Activated naive CD4-positive, alpha-beta T cell treated with anti-CD3 and anti-CD28 coated beads, Interleukin-2, amount 10 ng/mL, durations not matched to agents 7 days and 5 days (primary cell): ENCODE measurements at regions not wholly inside any gene's neighbourhood (a gene's known extent, or its start where the extent isn't known, plus 50 kb on each side); places are given as distances from the start of the nearest gene placed in this dataset.

Experiments
- CTCF ChIA-PET: fragments of 350-600 bp; sonication (Branson Sonifier 250); formaldehyde crosslinking; loops from one replicate; lab custom pipeline; 2021; ENCODE audit warnings: antibody characterized with exemption; lab: Charles Lee
- DNase-seq: peaks from one replicate; pipeline ENCODE4 v3.0.0-alpha.2; 2020
- H3K27ac Mint-ChIP-seq: one replicate; pipeline ENCODE4 v1.8.0; 2021; ENCODE audit warnings: mild to moderate bottlenecking, moderate library complexity, mixed read lengths
- H3K27me3 Mint-ChIP-seq: one replicate; pipeline ENCODE4 v1.8.0; 2021; ENCODE audit warnings: mild to moderate bottlenecking, mixed read lengths
- H3K36me3 Mint-ChIP-seq: one replicate; pipeline ENCODE4 v1.8.0; 2021; ENCODE audit warnings: mixed read lengths
- H3K4me1 Mint-ChIP-seq: one replicate; pipeline ENCODE4 v1.8.0; 2021; ENCODE audit warnings: mixed read lengths
- H3K4me3 Mint-ChIP-seq: one replicate; pipeline ENCODE4 v1.8.0; 2021; ENCODE audit warnings: mild to moderate bottlenecking, moderate library complexity, mixed read lengths
- H3K9me3 Mint-ChIP-seq: one replicate; pipeline ENCODE4 v1.8.0; 2021; ENCODE audit warnings: mixed read lengths

- DNase-seq: no peak
- H3K27me3 Mint-ChIP-seq: no peaks in the 10 kb centered on the region
- CTCF ChIA-PET: no interaction called here
- no peaks in the 10 kb centered on the region for H3K4me1 Mint-ChIP-seq
- no peaks in the 10 kb centered on the region for H3K36me3 Mint-ChIP-seq
- no peak overlapping the region for H3K4me3 Mint-ChIP-seq
- H3K9me3 Mint-ChIP-seq: peaks cover 4% of the 10 kb centered on the region
- no peak overlapping the region for H3K27ac Mint-ChIP-seq
These were observed 137.8 kb upstream of the GAS1 start for GRCh38 chr9:87085073-87085472.

GRCh38 chr9:87085521-87085920 lies 138.2 kb upstream of the GAS1 start:
- no peaks in the 10 kb centered on the region for H3K27me3 Mint-ChIP-seq
- H3K4me3 Mint-ChIP-seq: no peak overlapping the region
- CTCF ChIA-PET: no interaction called here
- no peaks in the 10 kb centered on the region for H3K4me1 Mint-ChIP-seq
- DNase-seq: no peak
- H3K36me3 Mint-ChIP-seq: no peaks in the 10 kb centered on the region
- H3K9me3 Mint-ChIP-seq: peaks cover 4% of the 10 kb centered on the region
- no peak overlapping the region for H3K27ac Mint-ChIP-seq

GRCh38 chr9:87086221-87086818 lies 139.0 kb upstream of the GAS1 start:
- Mint-ChIP-seq H3K27me3 (no peaks in the 10 kb centered on the region), H3K9me3 (peaks cover 4% of the 10 kb centered on the region), H3K4me1 (no peaks in the 10 kb centered on the region), H3K36me3 (no peaks in the 10 kb centered on the region), H3K4me3 (no peak overlapping the region), H3K27ac (no peak overlapping the region)
- no peak for DNase-seq
- CTCF ChIA-PET: no interaction called here

- Mint-ChIP-seq H3K36me3 (no peaks in the 10 kb centered on the region), H3K4me3 (no peak overlapping the region)
These were observed 139.9 kb upstream of the GAS1 start for GRCh38 chr9:87087197-87087596.

GRCh38 chr9:87088192-87088591 lies 140.9 kb upstream of the GAS1 start:
- Mint-ChIP-seq H3K9me3 (peaks cover 4% of the 10 kb centered on the region), H3K36me3 (no peaks in the 10 kb centered on the region), H3K4me3 (no peak overlapping the region), H3K4me1 (no peaks in the 10 kb centered on the region), H3K27me3 (no peaks in the 10 kb centered on the region), H3K27ac (no peak overlapping the region)
- CTCF ChIA-PET: no interaction called here
- no peak for DNase-seq

More at GRCh38 chr9:87087197-87087596, 139.9 kb upstream of the GAS1 start:
- CTCF ChIA-PET: no interaction called here
- Mint-ChIP-seq H3K9me3 (peaks cover 4% of the 10 kb centered on the region), H3K27me3 (no peaks in the 10 kb centered on the region), H3K4me1 (no peaks in the 10 kb centered on the region), H3K27ac (no peak overlapping the region)
- DNase-seq: no peak

- no peak overlapping the region for H3K4me3 Mint-ChIP-seq
- no peaks in the 10 kb centered on the region for H3K4me1 Mint-ChIP-seq
- CTCF ChIA-PET: no interaction called here
- no peaks in the 10 kb centered on the region for H3K27me3 Mint-ChIP-seq
- no peak for DNase-seq
- H3K36me3 Mint-ChIP-seq: no peaks in the 10 kb centered on the region
- H3K9me3 Mint-ChIP-seq: peaks cover 4% of the 10 kb centered on the region
- H3K27ac Mint-ChIP-seq: no peak overlapping the region
These were observed 141.5 kb upstream of the GAS1 start for GRCh38 chr9:87088621-87089365.

- CTCF ChIA-PET: no interaction called here
- no peaks in the 10 kb centered on the region for H3K27me3 Mint-ChIP-seq
- no peaks in the 10 kb centered on the region for H3K4me1 Mint-ChIP-seq
- H3K27ac Mint-ChIP-seq: no peak overlapping the region
- peaks cover 4% of the 10 kb centered on the region for H3K9me3 Mint-ChIP-seq
- no peak for DNase-seq
- H3K36me3 Mint-ChIP-seq: no peaks in the 10 kb centered on the region
- no peak overlapping the region for H3K4me3 Mint-ChIP-seq
These were observed 142.2 kb upstream of the GAS1 start for GRCh38 chr9:87089506-87089905.

GRCh38 chr9:87089929-87090328 lies 142.6 kb upstream of the GAS1 start:
- DNase-seq: no peak
- H3K27ac Mint-ChIP-seq: no peak overlapping the region
- no peaks in the 10 kb centered on the region for H3K4me1 Mint-ChIP-seq
- H3K27me3 Mint-ChIP-seq: no peaks in the 10 kb centered on the region
- CTCF ChIA-PET: no interaction called here
- H3K36me3 Mint-ChIP-seq: no peaks in the 10 kb centered on the region
- no peak overlapping the region for H3K4me3 Mint-ChIP-seq
- H3K9me3 Mint-ChIP-seq: peaks cover 4% of the 10 kb centered on the region

- no peaks in the 10 kb centered on the region for H3K27me3 Mint-ChIP-seq
- H3K4me1 Mint-ChIP-seq: no peaks in the 10 kb centered on the region
- no peak overlapping the region for H3K4me3 Mint-ChIP-seq
- no peaks in the 10 kb centered on the region for H3K9me3 Mint-ChIP-seq
- no peak for DNase-seq
- CTCF ChIA-PET: no interaction called here
- H3K36me3 Mint-ChIP-seq: no peaks in the 10 kb centered on the region
- no peak overlapping the region for H3K27ac Mint-ChIP-seq
These were observed 146.5 kb upstream of the GAS1 start for GRCh38 chr9:87093777-87094176.

- no peaks in the 10 kb centered on the region for H3K36me3 Mint-ChIP-seq
- no peaks in the 10 kb centered on the region for H3K4me1 Mint-ChIP-seq
- CTCF ChIA-PET: no interaction called here
- no peaks in the 10 kb centered on the region for H3K9me3 Mint-ChIP-seq
- no peaks in the 10 kb centered on the region for H3K27me3 Mint-ChIP-seq
- H3K27ac Mint-ChIP-seq: no peak overlapping the region
- no peak overlapping the region for H3K4me3 Mint-ChIP-seq
- no peak for DNase-seq
These were observed 148.6 kb upstream of the GAS1 start for GRCh38 chr9:87095951-87096350.

- no peak for DNase-seq
- CTCF ChIA-PET: no interaction called here
- no peaks in the 10 kb centered on the region for H3K27me3 Mint-ChIP-seq
- H3K27ac Mint-ChIP-seq: no peak overlapping the region
- no peaks in the 10 kb centered on the region for H3K4me1 Mint-ChIP-seq
- no peak overlapping the region for H3K4me3 Mint-ChIP-seq
- H3K9me3 Mint-ChIP-seq: no peaks in the 10 kb centered on the region
- H3K36me3 Mint-ChIP-seq: no peaks in the 10 kb centered on the region
These were observed 149.2 kb upstream of the GAS1 start for GRCh38 chr9:87096506-87096905.

- no peak overlapping the region for H3K27ac Mint-ChIP-seq
- H3K9me3 Mint-ChIP-seq: no peaks in the 10 kb centered on the region
- no peak for DNase-seq
- H3K4me1 Mint-ChIP-seq: no peaks in the 10 kb centered on the region
- no peaks in the 10 kb centered on the region for H3K36me3 Mint-ChIP-seq
- H3K4me3 Mint-ChIP-seq: no peak overlapping the region
- H3K27me3 Mint-ChIP-seq: no peaks in the 10 kb centered on the region
- CTCF ChIA-PET: no interaction called here
These were observed 149.9 kb upstream of the GAS1 start for GRCh38 chr9:87097238-87097637.

- Mint-ChIP-seq H3K27ac (no peak overlapping the region), H3K4me1 (no peaks in the 10 kb centered on the region), H3K27me3 (no peaks in the 10 kb centered on the region), H3K36me3 (no peaks in the 10 kb centered on the region), H3K9me3 (peaks cover 2% of the 10 kb centered on the region), H3K4me3 (no peak overlapping the region)
- no peak for DNase-seq
- CTCF ChIA-PET: no interaction called here
These were observed 152.1 kb upstream of the GAS1 start for GRCh38 chr9:87099407-87099806.

- peaks cover 2% of the 10 kb centered on the region for H3K9me3 Mint-ChIP-seq
- CTCF ChIA-PET: no interaction called here
These were observed 152.7 kb upstream of the GAS1 start for GRCh38 chr9:87100001-87100400.

GRCh38 chr9:87102126-87102525 lies 154.8 kb upstream of the GAS1 start:
- CTCF ChIA-PET: no interaction called here
- Mint-ChIP-seq H3K4me1 (no peaks in the 10 kb centered on the region), H3K27ac (no peak overlapping the region), H3K4me3 (no peak overlapping the region), H3K36me3 (no peaks in the 10 kb centered on the region), H3K27me3 (no peaks in the 10 kb centered on the region), H3K9me3 (peaks cover 2% of the 10 kb centered on the region)
- no peak for DNase-seq

More at GRCh38 chr9:87100001-87100400, 152.7 kb upstream of the GAS1 start:
- Mint-ChIP-seq H3K4me1 (no peaks in the 10 kb centered on the region), H3K36me3 (no peaks in the 10 kb centered on the region), H3K4me3 (no peak overlapping the region), H3K27ac (no peak overlapping the region), H3K27me3 (no peaks in the 10 kb centered on the region)
- DNase-seq: no peak
